ENCODE measurements at regions not wholly inside any gene's neighbourhood (a gene's known extent, or its start where the extent isn't known, plus 50 kb on each side); places are given as distances from the start of the nearest gene placed in this dataset.

DNA sequence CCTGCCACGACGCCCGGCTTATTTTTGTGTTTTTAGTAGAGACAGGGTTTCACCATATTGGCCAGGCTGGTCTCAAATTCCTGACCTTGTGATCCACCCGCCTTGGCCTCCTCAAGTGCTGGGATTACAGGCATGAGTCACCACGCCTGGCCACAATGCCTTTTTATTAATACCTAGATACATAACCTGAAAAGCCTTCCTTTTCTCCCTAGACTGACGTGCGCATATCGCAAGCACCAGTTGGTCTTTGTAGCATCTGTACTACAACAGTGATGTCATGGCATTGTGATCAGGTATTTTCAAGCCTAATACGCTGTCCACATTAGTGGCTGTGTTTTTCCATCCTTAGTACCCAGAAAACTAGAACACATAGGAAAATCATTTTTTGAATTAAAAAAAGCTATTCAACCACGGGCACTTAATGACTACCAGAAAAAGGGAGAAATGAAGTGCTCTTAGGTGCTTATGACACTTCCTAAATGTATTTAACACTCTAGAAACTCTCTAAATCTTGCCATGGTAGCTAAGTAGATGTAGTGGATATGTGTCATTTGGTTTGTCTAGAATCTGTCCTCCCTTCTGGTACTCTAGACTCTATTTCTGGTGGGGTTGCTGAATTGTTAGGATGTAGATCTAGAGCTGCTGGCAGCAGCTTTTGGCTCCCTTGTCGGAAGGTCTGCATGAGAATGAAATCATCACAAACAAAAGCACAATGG, 707.8 kb downstream of the STIM2 start:
- DNase-seq: no peak

DNA sequence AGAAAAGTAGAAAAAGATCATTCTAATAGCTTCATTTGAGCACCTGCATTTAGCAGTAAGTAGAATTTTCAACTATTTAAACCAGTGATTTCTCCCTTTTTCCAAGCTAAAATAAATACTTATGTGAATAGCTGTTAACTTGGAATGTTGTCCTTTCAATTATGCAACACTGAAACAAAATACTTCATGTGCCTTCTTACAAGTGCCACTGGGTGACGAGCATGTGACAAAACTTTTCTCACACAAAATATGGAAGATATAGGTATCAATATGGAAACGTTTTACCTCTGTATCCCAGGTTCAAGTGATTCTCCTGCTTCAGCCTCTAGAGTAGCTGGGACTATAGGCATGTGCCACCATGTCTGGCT, 708.3 kb downstream of the STIM2 start:
- no peak for DNase-seq

DNA sequence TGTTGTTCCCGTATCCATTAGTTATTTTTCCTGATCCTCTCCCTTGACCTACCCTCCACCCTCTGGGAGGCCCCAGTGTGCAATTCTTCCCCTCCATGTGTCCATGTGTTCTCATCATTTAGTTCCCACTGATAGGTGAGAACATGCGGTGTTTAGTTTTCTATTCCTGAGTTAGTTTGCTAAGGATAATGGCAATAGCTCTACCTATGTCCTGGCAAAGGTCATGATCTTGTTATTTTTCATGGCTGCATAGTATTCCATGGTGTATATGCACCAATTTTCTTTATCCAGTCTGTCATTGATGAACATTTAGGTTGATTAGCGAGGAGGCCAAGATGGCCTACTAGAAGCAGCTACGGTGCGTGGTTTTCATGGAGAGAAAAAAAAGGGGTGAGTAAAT, 714.1 kb downstream of the STIM2 start:
- no peak for DNase-seq

DNA sequence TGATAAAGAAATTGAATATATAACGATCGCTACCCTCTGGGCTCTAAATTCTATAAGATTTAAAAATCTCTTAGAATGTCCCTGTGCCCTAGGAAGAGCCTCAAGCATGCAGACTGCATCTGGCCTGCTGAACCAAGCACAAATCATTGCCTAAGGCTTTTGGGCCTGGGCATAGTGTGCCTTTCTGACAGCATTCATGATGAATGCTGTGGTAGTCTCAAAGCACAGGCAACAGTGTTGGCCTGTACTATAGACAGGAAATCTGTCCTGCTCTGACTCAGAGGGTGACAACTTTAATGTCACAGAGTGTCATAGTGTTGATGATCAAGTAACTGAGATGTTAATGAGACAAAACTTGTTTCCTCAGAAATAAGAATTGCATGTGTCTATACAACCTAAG, 717.3 kb downstream of the STIM2 start:
- no peak for DNase-seq

DNA sequence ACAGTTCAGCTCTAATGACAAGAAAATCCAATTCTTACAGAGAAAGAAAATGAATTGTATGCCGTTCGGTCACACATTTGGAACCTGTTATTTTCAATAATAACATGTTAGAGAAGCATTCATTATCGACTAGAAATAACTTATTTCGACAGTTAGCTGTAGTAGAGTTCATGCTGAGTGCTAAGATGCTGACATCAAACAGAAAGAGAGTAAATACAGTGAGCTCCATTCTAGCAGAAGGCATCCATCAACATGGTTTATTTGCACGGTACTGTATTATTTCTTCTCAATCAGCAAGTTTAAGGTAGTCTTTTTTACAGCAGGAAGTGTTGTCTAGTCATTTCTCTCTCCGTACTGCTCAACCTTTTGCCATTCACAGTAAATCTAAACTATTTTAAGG, 732.1 kb downstream of the STIM2 start:
- no peak for DNase-seq

DNA sequence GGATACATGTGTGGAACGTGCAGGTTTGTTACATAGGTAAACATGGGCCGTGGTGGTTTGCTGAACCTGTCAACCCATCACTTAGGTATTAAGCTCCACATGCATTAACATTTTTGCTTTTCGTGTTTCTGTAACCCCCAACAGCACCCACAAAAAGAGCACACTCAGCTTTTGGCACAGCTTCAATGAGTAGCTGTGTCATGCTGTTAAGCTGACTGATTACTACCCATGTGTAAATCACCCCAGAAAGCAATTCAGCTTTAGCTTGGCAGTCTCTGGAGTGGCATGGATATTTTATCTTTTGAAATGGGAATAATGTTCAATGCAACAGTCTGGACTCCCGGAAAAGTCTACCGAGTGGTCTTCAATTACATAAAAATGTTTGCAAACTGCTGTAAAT, 734.3 kb downstream of the STIM2 start:
- DNase-seq: no peak

DNA sequence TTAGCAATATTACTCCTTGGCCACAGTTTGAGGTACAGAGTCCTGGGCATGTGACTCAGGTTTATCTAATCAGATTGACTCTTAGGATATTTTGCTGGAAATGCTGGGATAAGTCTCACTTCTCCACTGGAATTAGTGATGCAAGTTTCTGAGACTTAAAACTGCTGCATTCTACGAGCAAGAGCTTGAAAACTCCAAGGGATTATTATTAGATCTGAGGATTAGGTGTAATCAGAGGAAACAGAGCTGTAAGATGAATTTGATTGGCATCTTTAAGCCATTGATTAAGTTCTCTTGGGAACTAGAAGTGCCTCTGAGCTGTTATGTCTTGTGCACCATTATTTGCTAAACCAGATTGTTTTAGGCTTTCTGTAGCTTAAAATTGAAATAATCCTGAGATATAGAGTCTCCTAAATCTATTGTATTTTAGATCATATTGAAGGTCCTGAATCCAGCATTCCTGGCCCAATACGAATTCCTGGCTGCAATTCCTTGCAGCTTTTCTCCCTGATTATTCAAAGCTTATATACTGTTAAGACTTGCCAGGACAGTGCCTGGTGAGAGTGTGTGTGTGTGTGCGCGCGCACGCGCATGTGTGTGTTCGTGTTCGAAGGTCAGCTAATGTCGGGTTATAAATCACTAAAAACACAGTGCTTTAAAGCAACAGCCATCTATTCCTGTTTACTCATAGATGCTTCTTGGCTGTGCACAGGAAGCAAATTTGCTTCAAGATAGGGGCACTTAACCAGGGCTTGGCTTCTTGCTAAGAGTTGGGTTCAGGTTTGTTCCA, 735.1 kb downstream of the STIM2 start:
- no peak for DNase-seq

DNA sequence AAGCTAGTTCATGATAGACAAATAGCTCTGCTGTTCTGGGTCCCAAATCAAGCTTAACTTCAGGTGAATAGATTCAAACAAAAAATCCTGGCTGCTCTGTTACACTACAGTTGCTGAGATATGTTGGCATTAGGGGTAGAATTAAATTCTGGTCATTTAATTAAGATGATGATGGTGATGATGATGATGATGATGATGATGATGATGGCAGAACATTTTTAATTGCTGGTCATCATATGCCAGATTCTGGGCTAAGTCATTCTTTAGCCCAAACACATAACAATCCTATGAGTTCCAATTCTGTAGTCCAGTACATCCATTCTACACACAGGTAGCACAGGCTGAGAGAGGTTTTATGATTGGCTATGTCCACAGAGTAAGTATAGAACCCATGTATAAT, 741.5 kb downstream of the STIM2 start:
- no peak for DNase-seq

DNA sequence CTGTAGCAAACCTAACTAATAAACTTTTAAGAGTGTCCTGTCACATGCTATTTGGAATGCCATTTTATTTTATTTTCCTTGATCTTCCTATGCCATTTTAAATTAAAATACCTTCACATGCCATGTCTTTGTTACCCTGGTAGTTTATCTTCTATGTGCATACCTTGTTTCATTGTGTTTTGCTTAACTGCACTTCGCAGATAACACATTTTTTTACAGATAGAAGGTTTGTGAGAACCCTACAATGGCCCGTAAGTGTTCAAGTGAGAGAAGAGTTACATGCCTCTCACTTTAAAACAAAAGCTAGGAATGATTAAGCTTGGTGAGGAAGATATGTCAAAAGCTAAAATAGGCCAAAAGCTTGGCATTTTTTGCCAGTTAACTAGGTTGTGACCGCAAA, 744.1 kb downstream of the STIM2 start:
- DNase-seq: no peak

DNA sequence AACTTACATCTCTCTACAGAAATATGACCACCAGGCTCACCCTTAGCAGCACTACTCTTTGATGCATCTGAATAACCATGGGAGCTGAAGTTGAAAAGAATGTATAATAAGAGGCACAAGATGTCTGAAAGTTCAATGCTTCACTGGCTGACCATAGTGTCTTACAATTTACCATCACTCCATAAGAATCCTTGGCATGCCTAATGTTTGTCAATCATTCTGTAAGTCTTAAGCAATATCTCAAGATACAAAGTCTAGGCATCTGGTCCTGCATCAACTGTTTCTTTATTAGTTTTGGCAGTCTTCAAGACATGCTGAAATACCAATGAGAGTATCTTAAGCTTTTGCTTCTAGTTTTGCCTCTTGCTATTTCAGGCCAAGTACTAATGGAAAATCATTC, 755.5 kb downstream of the STIM2 start:
- no peak for DNase-seq

DNA sequence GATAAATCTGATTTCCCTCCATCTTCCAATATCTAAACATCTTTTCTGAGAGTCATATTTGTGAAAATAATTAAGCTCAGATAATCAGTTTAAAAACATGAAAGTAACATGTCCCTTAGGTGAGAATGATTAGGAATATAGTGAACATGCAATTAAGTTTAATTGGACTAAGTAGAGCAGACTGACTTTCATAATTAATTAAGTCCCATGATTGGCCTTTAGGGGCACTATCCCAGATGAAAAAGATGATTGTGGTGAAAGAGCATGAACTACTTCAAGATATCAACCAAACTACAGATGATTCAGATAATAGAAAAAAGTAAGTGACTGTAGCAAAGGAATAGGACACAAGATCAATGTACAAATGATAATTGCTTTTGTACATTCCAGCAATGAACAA, 758.8 kb downstream of the STIM2 start:
- no peak for DNase-seq

DNA sequence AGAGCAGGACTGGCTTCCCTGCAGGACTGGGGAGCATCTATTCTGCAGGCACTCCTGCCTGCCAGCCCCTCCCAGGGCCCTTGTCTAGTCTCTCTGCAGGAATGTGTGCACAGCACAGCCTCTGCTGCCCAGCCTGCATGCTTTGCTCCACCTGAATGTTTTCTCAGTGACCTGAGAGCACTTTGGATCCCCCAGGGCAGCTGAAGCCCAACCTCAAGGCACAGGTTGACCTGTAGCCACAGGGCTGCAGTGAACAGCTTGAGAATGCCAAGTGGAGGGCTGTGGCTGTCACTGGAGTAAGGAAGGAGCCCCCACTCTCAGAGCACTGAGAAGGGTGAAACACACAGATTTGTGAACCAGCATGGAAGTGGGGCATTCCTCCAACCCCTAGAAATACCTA, 760.2 kb downstream of the STIM2 start:
- DNase-seq: no peak

DNA sequence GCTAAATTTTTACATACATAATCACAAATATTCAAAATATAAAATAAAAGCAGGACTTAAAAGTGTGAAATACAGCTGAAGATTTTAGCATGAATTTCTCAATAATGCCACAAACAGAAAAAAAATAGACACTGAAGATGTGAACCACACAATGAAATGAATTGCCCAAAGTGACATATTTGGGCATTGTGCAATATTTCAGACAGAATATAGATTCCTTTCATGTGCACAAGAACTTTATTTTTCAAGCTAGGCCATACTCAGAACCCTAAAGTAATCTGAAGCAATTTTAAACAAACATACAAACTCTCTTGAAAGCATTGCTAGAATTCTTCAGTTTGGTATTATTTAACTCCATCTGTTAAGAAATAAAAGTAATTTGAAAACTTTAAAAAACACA, 764.1 kb downstream of the STIM2 start:
- DNase-seq: no peak

DNA sequence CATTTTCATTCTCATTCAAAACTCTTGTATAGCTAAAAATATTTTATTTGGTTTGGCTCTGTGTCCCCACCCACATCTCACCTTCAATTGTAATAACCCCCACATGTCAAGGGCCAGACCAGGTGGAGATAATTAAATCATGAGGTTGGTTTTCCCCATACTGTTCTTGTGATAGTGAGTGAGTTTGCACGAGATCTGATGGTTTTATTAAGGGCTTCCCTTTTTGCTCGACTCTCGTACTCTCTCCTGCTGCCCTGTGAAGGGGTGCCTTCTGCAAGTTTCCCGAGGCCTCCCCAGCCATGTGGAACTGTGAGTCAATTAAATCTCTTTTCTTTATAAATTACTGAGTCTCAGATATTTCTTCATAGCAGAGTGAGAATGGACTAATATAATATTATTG, 768.0 kb downstream of the STIM2 start:
- no peak for DNase-seq

DNA sequence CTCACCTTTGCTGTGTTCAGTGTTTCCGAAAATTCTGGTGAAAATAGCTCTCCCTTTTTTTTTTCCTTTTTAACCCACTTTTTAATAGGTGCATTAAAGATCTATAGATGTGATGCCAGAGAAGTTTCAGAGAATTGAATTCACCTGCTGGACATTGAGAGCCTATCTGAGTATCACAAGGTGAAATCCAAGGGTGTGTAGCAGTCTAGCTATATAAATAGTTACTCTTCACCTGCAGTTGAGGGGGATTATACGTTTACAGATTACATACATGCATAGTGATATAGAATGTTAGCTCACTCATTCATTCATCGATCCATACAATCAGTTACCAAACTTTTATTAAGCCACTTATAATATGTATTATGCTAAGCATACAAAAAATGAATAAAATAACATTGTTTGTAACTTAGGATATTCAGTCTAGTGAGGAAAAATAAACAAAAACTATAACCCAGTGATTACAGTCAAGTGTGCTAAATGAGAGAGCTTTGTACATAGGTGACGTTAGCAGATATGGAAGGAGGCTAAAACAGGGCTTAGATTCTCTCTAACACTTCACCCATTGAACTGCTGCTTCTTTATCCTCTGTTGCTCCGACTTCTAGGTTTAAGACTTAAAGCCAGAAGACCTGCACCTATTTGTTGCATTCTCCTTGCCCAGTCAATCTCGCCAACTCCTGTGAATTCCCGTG, 769.0 kb downstream of the STIM2 start:
- no peak for DNase-seq

DNA sequence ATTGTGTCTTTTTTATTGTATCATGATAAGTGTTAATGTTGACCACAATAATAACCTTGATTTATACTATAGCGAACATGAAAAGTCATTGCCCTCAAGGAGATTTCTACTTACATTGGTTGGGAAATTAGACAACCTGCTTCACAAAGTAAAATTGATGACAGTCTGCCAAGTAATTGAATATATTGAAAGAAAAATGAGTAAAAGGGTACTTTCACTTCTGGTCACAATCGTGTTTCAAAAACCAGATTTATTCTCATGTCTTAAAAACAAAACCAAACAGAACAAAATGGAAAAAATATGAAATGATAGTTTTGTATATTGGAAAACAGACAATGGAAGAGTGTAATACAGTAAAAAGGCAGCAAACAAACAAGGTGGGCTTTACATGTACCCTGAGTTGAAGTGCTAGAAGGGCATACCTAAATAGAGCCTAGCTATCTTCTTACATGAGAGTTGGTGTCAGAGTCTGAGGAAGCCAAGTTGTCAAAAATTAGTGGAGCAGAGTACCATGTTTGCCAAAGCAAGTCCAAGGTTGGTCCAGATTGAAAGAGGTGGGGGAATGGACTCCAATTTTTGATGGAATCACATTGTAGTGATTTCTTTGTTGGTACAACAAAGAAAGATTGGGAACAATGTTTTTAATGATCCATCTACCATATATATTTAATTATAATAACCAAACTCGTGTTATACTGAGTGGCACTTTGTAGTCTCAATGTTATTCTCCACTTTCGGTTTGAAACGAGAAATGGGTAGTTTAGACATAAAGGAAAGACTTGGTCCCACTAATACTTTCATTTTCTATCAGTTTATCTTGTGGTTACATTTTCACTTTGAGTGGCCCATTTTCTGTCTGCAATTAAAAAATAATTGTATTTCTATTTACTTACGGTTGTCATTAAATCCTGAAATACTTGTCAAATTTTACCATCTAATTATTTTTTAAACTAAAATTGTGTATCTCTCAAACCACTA, 775.6 kb downstream of the STIM2 start:
- DNase-seq: no peak

DNA sequence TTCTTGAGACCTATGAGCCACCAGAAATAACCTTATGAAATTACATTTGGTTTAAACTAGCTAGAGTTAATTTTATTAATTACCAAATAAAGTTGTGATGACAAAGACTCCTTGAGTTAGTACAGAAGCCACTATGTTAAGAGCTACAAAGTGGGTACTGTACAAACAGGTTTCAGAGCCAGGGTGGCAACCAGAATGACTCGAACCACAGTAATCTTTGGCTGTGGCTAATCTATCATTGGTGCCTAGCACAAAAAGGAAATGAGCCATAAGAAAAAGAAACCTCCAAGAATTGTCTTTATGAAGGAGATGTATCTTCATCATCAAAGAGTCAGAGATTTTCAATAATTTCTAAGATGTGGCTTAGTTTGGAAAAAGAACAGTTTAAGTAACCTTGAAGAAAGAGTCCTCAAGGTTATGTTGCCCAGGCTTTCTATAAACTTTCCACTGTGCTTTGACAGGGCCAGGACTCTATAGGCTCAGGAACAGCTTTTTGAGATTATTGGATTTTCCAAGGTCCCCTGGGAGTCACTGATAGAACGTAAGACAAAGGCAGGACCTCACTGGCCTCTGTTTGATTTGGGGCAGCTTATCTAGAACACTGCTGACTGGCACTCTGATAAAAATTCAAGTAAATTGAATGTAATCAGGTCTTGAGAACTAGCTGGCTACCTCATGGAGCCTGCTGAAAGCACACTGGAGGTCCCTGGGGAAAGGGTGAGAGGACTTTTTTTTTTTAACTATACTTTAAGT, 777.7 kb downstream of the STIM2 start:
- DNase-seq: no peak

DNA sequence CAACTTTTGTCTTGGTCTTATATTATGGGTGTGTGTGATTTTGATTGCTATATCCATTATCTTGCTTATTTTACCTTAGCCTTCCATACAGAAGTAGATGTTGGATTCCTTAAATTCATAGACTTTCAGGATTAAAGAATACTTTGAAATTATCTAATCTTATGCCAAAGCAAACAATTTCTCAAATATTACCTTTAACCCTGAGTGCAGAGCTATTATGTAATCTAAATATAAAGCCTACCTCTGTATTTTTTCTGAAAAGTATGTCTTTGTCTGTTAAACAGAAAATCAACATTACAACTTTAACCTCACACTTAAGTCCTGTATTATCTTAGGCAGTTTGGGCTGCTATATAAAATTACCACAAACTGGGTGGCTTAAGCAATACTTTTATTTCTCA, 782.5 kb downstream of the STIM2 start:
- DNase-seq: no peak

DNA sequence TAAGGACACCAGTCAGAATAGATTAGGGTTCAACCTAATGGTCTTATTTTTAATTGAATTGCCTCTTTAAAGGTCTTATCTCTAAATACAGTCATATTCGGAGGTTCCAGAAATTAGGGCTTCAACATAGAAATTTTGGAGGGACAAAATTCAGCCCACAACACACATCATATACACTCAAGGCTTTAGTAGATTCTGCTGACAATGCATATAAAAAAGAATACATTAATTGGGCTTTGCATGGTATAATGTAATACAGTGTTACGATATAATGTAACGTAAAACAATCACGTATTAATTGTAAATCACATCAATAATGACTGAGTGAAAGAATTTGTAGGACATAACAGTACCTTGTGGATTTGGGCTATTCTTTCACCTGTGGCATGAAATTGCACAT, 787.8 kb downstream of the STIM2 start:
- DNase-seq: no peak

DNA sequence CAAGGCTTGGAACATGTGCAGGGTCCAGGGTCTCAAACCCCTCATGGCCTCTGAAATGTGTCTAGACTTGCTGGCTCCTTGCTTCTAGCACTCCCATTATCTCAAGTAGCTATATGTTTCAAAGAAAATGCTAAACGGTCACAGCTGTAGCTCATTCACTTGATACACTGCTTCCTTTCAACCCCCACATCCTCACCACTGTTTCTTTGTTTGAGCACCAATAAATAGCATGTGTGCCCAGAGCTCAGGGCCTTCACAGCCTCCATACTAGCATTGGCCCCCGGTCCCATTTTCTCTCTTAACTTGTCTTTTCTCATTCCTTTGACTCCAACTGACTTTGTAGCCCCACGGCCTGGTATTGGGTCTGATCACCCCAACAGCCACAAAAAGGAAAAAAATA, 801.8 kb downstream of the STIM2 start:
- no peak for DNase-seq

DNA sequence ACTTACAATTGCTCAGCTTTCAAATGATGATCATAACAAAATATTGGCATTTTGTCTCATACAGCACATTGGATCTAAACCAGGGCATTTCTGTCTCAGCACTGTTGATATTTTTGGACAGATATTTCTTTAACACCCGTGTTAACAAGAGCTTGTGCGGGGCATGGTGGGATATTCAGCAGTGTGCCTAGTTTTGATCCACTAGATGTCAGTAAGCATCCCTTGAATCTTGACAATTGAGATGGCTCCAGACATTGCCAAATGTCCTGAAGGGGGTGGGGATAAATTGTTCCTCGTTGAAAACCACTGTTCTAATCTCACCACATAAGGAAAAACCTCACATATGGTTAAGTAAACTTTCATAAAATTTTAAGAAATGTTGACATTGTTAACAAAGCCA, 806.3 kb downstream of the STIM2 start:
- no peak for DNase-seq

DNA sequence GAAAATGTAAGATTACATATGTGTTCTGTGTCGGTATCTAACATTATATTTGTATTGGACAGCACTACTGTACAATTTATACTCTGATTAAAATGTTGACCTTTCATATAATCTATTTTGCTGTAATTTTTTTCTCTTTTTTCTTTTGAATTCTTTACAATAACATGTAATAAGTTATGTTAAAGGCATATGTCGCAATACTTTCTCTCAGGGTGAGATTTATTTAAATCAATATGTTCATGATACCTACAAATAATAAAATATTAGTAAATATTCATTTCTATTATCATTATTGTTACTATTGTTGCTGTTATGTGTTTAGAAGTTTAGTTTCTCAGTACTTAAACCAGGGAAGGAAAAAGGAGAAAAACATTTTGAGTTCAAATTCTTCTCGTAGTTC, 807.4 kb downstream of the STIM2 start:
- no peak for DNase-seq

All from activated effector memory CD4-positive, alpha-beta T cell treated with anti-CD3 and anti-CD28 coated beads, Interleukin-2, amount 50 U/mL, for 16 hours (primary cell).